Putamen (tissue), 1 donor: ENCODE measurements at regions not wholly inside any gene's neighbourhood (a gene's known extent, or its start where the extent isn't known, plus 50 kb on each side); places are given as distances from the start of the nearest gene placed in this dataset.
"Not testable (repeated sequence)": the region's sequence is repeated elsewhere in the genome, so short reads cannot be mapped to it uniquely, and the experiment has no call there.

Source experiments
- DNase-seq: peaks from one replicate; pipeline ENCODE4 v3.0.0-alpha.2; 2016; ENCODE audit warnings: low spot score

DNA sequence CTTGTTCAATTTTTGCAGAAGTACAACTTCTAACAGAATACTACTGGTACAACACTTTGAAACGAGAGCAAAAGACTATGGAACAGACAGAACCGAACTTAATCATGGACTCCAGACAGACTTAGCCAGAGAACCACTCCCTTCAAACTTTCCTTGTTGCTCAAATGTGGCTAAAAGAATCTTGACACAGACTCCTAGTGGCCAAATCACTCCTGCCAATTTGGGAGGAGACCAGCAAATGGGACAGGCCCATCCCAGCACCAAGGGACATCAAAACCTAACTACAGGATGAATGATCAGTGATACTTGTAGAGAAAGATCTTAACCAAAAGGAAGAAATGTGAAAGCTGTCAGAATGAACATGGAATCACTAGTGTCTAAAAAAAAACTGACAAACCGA, 154.0 kb downstream of the MATN1 start:
- no peak for DNase-seq

- DNase-seq = no peak
Measured at GRCh38 chr1:30562559-30562958, 160.8 kb downstream of the MATN1 start.

- no peak for DNase-seq
Measured at GRCh38 chr1:30551603-30552002, 171.8 kb downstream of the MATN1 start.

- DNase-seq = no peak
Measured at GRCh38 chr1:30550365-30551220, 172.8 kb downstream of the MATN1 start.

DNA sequence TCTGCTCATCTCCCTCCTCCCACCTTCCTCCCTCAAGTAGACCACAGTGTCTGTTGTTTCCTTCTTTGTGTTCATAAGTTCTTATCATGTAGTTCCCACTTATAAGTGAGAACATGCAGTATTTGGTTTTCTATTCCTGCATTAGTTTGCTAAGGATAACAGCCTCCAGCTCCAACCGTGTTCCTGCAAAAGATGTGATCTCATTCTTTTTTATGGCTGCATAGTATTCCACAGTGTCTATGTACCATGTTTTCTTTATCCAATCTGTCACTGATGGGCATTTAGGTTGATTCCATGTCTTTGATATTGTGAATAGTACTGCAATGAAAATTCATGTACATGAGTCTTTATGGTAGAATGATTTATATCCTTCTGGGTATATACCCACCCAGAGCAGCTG, 173.5 kb downstream of the MATN1 start:
- DNase-seq = not testable (repeated sequence)

DNA sequence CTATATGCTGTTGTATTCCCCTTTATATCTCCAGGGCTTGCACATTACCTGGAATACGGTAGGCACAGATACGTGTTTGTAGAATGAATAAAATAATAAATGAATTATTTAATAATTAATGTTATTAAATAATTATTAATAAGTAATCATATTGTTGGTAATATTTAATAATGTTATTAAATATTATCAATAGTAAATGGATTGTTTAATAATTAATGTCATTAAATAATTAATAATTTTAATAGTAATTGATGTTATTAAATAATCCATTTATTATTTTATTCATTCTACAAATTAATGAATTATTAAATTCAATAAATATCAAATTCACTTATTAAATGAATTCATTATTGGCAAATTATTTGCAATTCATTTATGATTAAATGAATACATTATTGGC, 175.1 kb downstream of the MATN1 start:
- DNase-seq = no peak

DNA sequence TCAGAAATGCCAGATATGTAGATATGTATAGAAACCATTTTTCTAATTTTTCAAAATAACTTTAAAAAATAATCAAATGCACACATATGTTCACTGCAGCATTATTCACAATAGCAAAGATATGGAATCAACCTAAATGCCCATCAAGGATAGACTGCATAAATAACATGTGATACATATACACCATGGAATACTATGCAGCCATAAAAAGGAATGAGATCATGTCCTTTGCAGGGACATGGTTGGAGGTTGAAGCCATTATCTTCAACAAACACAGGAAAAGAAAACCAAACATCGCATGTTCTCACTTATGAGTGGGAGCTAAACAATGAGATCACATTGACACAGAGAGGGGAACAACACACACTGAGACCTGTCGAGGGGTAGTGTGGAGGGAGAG, 176.1 kb downstream of the MATN1 start:
- DNase-seq = not testable (repeated sequence)

GRCh38 chr1:30545365-30545764, 178.0 kb downstream of the MATN1 start:
- DNase-seq = no peak

GRCh38 chr1:30541721-30542485, 181.5 kb downstream of the MATN1 start:
- DNase-seq = no peak

GRCh38 chr1:30540611-30541192, 182.7 kb downstream of the MATN1 start:
- DNase-seq = no peak

GRCh38 chr1:30539884-30540283, 183.5 kb downstream of the MATN1 start:
- no peak for DNase-seq

DNA sequence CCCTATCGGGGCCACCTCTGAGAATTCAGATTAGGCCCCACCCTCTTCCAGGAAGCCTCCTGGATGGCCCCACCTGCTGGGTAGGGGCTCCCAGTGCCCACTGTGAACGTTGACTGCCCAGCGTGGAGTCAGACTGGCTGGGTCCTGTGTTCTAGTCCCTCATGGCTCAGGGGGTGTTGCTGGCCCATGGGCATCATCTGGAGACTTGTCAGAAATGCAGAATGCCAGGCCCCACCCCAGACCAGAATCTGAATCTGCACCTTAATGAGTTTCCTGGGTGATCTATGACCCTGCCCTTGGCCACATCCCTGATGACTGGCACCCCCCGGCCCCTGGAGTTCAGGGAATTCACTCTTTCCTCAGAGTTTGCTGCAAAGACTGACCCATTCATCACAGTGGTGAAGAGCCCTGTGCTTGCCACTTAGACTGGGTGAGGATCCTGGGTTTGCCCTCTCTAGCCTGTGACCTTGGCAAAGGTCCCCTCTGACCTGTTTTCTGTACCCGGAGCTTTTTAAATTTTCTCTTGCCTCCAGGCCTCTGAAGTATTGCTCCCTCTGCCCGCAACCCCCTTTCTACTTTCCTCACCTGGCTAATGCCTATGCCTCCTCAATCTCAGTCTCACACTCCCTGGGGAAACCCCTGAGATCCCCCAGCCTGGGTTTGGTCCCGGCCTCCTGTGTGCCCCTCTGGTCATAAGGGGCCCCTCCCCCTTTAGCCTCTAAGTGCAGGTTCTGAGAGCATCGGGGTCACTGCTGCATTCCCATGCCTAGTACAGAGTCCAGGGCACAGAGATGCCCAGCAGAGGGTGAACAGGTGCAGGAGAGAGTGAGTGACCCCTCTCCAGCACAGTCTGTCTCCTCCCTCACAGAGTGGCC, 184.2 kb downstream of the MATN1 start:
- no peak for DNase-seq

DNA sequence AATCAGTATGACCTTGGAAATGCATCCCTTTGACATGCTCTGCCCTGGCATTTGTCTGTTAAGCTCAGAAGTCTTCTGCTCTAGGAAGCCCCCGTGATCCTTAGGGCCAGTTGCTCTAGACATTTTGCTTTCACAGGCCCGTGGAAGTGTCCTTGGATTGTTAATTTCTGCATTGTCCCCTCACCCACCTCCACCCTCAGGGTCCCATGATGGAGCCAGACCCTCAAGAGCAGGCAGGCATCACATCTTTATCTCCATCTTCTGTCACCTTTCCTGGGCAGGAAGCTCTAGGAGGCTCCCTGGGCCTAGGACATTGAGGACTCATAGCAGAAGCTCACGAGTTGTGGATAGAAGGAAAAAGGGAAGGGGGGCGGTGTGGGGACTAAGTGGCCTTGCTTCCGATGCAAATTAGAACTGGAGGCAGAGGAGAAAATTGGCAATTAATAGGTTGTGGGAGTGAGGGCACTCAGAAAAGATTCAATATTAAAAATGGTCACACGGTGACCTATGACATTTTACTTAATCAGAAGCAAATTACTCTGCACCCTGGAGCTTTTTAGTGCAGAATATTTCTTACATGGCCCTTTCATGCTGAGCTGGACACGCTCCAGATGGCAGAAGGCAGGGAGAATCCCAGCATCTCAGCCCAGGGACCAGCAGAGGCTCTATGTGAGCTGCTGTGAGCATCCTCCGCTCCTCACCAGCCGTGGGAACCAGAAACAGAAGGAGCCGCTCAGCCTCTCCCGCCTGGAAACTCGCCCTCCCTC, 185.0 kb downstream of the MATN1 start:
- no peak for DNase-seq

DNA sequence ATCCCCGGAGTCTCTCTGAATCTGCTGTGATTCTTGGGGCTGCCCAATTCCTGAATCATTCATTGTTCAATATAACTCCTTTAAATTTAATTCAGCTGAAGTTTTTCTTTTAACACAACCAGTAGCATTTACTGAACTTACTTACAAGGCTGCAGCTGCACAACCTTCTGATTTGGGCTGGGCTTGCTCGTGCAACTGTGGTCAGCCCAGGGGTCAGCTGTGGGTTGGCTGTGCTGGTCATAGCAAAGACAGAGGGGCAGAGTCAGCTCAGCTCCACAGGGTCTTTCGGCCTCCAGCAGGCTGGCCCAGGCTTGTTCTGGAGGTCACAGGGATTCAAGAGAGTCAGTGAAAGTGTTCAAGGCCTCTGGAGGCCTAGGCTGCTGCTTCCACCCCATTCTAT, 186.1 kb downstream of the MATN1 start:
- no peak for DNase-seq

- no peak for DNase-seq
Measured at GRCh38 chr1:30536530-30536929, 186.9 kb downstream of the MATN1 start.

- no peak for DNase-seq
Measured at GRCh38 chr1:30535595-30536325, 187.6 kb downstream of the MATN1 start.

GRCh38 chr1:30534551-30534940, 188.8 kb downstream of the MATN1 start:
- no peak for DNase-seq

- DNase-seq = no peak
Measured at GRCh38 chr1:30533796-30534550, 189.4 kb downstream of the MATN1 start.

GRCh38 chr1:30533141-30533540, 190.2 kb downstream of the MATN1 start:
- no peak for DNase-seq

- no peak for DNase-seq
Measured at GRCh38 chr1:30532621-30533020, 190.8 kb downstream of the MATN1 start.
